ENCODE measurements at regions not wholly inside any gene's neighbourhood (a gene's known extent, or its start where the extent isn't known, plus 50 kb on each side); places are given as distances from the start of the nearest gene placed in this dataset.

- Mint-ChIP-seq H3K4me1 (peaks cover 25% of the 10 kb centered on the region), H3K9me3 (ENCODE audit: insufficient read depth) (peaks cover 2% of the 10 kb centered on the region), H3K27ac (no peak overlapping the region), H3K4me3 (no peak overlapping the region), H3K27me3 (peaks cover 39% of the 10 kb centered on the region)
- Histone ChIP-seq H3K4me2 (replicated peaks; ENCODE audit: low read depth, low read length, poor library complexity, severe bottlenecking) (no peak overlapping the region), H4K20me1 (ENCODE audit: control insufficient read depth, insufficient read depth, low read length, poor library complexity, severe bottlenecking) (no peaks in the 10 kb centered on the region), H3K9me3 (ENCODE audit: control extremely low read depth in 1 of 3, control insufficient read depth in 2 of 3, insufficient read depth in 1 of 3, low read length in 2 of 3) (peaks cover 0 to 3% (median 1%) of the 10 kb centered on the region in 3 donors), H3K79me2 (ENCODE audit: control insufficient read depth, insufficient read depth, low read length) (no peaks in the 10 kb centered on the region), H3K4me1 (ENCODE audit: control insufficient read depth in 2 of 2, insufficient read depth in 2 of 2, low read length in 2 of 2) (peaks cover 8 to 19% of the 10 kb centered on the region in 2 donors), H3K9ac (ENCODE audit: low read length) (no peak overlapping the region), H3K4me3 (ENCODE audit: control extremely low read depth in 1 of 5, extremely low read depth in 1 of 5, insufficient read depth in 1 of 5, low read depth in 2 of 5, low read length in 4 of 5) (no peak overlapping the region), H3K27ac (ENCODE audit: low read length in 2 of 2) (no peak overlapping the region), H3K36me3 (replicated peaks in 1 of 2; ENCODE audit: control extremely low read depth in 1 of 2, control insufficient read depth in 1 of 2, extremely low read depth in 1 of 2, insufficient read depth in 2 of 2, low read length in 1 of 2) (no peaks in the 10 kb centered on the region), H2AFZ (ENCODE audit: insufficient read depth, low read depth, low read length, poor library complexity, severe bottlenecking) (no peak overlapping the region), H3K27me3 (replicated peaks in 1 of 4; ENCODE audit: control extremely low read depth in 1 of 4, control insufficient read depth in 3 of 4, insufficient read depth in 4 of 4, low read length in 3 of 4) (peaks cover 0 to 17% (median 12%) of the 10 kb centered on the region in 4 experiments)
- DNase-seq (no peak), ATAC-seq (ENCODE audit: low read depth) (no peak)
- TF ChIP-seq EZH2 (IDR thresholded peaks at IDR 0.05; ENCODE audit: borderline replicate concordance, insufficient read depth, low read depth, low read length, poor library complexity, severe bottlenecking): no peak
- no peak for TF ChIP-seq CTCF (IDR thresholded peaks at IDR 0.05)
- CTCF ChIA-PET: no interaction called here
- intact Hi-C loops (cut with micrococcal nuclease): no loop called here
- 71% methylated on average over 2 of the region's 4 CpGs for WGBS (ENCODE audit: insufficient coverage)
- POLR2A ChIA-PET: no interaction called here
These were observed 78.5 kb upstream of the FRMD4A start for GRCh38 chr10:14409247-14409646.

- Histone ChIP-seq H3K9me3 (ENCODE audit: control extremely low read depth in 1 of 3, control insufficient read depth in 2 of 3, insufficient read depth in 1 of 3, low read length in 2 of 3) (peaks cover 0 to 3% (median 1%) of the 10 kb centered on the region in 3 donors), H4K20me1 (ENCODE audit: control insufficient read depth, insufficient read depth, low read length, poor library complexity, severe bottlenecking) (no peaks in the 10 kb centered on the region), H3K27ac (ENCODE audit: low read length in 2 of 2) (no peak overlapping the region), H3K27me3 (replicated peaks in 1 of 4; ENCODE audit: control extremely low read depth in 1 of 4, control insufficient read depth in 3 of 4, insufficient read depth in 4 of 4, low read length in 3 of 4) (peaks cover 0 to 13% (median 11%) of the 10 kb centered on the region in 4 experiments), H3K4me1 (ENCODE audit: control insufficient read depth in 2 of 2, insufficient read depth in 2 of 2, low read length in 2 of 2) (peaks cover 8 to 19% of the 10 kb centered on the region in 2 donors), H3K36me3 (replicated peaks in 1 of 2; ENCODE audit: control extremely low read depth in 1 of 2, control insufficient read depth in 1 of 2, extremely low read depth in 1 of 2, insufficient read depth in 2 of 2, low read length in 1 of 2) (no peaks in the 10 kb centered on the region), H3K4me3 (ENCODE audit: control extremely low read depth in 1 of 5, extremely low read depth in 1 of 5, insufficient read depth in 1 of 5, low read depth in 2 of 5, low read length in 4 of 5) (no peak overlapping the region), H2AFZ (ENCODE audit: insufficient read depth, low read depth, low read length, poor library complexity, severe bottlenecking) (no peak overlapping the region), H3K79me2 (ENCODE audit: control insufficient read depth, insufficient read depth, low read length) (no peaks in the 10 kb centered on the region), H3K9ac (ENCODE audit: low read length) (no peak overlapping the region), H3K4me2 (replicated peaks; ENCODE audit: low read depth, low read length, poor library complexity, severe bottlenecking) (no peak overlapping the region)
- ATAC-seq (ENCODE audit: low read depth) (no peak), DNase-seq (no peak)
- TF ChIP-seq CTCF (IDR thresholded peaks at IDR 0.05): no peak
- H3K9me3 Mint-ChIP-seq (ENCODE audit: insufficient read depth): peaks cover 2% of the 10 kb centered on the region
- WGBS (ENCODE audit: insufficient coverage): 86% methylated on average over 1 of the region's 2 CpGs
- ChIA-PET POLR2A (no interaction called here), CTCF (no interaction called here)
- intact Hi-C loops (cut with micrococcal nuclease): no loop called here
- peaks cover 33% of the 10 kb centered on the region for H3K27me3 Mint-ChIP-seq
- no peak overlapping the region for H3K27ac Mint-ChIP-seq
- no peak overlapping the region for H3K4me3 Mint-ChIP-seq
- peaks cover 25% of the 10 kb centered on the region for H3K4me1 Mint-ChIP-seq
These were observed 77.4 kb upstream of the FRMD4A start for GRCh38 chr10:14408139-14408538.

Measured in B cell (primary cell).